Fibroblast of skin of right quadriceps (primary cell): ENCODE measurements at regions not wholly inside any gene's neighbourhood (a gene's known extent, or its start where the extent isn't known, plus 50 kb on each side); places are given as distances from the start of the nearest gene placed in this dataset.
A peak's percentile ranks its signal among the peaks of the same experiment; 100 is the strongest.
"Not testable (repeated sequence)": the region's sequence is repeated elsewhere in the genome, so short reads cannot be mapped to it uniquely, and the experiment has no call there.

Experiments used
- DNase-seq: peaks from one replicate; pipeline ENCODE4 v3.0.0-alpha.2; 2013

- no peak for DNase-seq
These were observed 98.1 kb upstream of the SPOPL start for GRCh38 chr2:138403431-138403927.

- no peak for DNase-seq
These were observed 87.6 kb upstream of the SPOPL start for GRCh38 chr2:138414014-138414413.

- no peak for DNase-seq
These were observed 85.6 kb upstream of the SPOPL start for GRCh38 chr2:138415985-138416384.

DNA sequence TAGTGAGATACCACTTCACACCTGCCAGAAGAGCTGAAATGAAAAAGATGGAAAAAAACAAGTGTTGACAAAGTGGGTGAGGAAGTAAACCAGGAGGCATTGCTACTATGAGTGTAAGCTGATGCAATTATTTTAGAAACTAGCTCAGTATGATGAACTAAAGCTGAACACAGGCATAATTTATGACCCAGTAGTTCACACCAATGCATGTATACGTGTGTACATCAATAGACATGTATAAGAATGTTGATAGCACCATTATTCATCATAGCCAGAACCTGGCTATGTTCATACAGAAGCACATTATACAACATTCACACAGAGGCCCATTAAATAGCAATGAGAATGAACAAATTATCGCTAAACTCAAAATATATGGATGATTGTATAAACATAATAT is 83.1 kb upstream of the SPOPL start:
- DNase-seq, result no peak

- DNase-seq, result peak; percentile 28
These were observed 80.1 kb upstream of the SPOPL start for GRCh38 chr2:138421315-138421970.

- peak; percentile 82 for DNase-seq
These were observed 79.6 kb upstream of the SPOPL start for GRCh38 chr2:138421971-138422335.

GRCh38 chr2:138423198-138423597 is 78.4 kb upstream of the SPOPL start:
- no peak for DNase-seq

DNA sequence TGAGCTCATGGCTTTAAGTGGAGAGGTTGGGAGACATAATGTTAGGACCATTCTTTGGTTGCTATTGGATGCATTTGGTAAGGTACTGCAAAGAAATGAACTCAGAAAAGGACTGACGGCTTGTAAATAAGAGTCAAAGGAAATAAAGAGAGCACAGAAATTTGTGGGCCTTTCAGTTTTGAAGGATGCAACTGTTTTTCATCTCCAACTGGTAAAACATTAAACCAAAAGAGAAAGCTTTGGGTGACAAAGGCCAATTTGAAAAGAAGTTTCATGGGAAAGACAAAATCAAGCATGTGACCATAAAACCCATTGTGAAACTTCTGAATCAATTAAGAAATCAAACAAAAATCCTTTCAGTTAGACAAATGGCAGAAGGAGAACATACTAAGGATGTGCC is 77.8 kb upstream of the SPOPL start:
- no peak for DNase-seq

DNA sequence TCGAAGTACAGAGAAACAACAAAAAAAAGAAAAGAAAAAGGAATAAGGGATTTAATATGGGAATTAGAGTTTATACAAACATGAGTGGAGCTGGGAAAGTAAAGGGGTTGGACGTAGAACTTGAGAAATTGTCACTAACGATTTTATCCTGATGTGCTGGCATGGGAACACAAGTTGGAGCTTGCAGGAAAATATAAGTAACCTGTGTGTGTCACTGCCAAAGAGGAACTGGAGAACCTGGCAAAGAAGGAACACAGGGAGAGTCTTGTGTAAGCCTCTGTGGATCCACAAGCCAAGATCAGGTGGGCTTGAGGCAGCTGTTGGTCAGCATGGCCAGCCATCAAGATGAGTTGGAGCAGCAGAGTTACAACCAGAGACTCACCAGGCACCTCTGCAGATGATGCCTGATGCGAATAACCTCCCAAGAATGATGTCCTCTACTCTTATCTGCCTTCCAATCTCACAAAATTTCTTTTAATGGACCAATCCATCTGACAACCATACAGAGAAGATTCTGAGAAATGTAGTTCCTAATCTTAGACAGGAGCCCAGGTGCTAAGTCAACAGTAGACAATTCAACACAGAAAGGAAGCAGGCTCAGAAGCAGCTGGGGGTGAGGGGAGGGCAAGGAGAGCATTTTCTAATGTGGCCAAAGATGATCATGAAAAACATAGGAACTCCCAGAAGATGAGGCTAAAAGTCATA is 77.0 kb upstream of the SPOPL start:
- DNase-seq, result no peak

GRCh38 chr2:138426116-138426515 is 75.5 kb upstream of the SPOPL start:
- not testable (repeated sequence) for DNase-seq

DNA sequence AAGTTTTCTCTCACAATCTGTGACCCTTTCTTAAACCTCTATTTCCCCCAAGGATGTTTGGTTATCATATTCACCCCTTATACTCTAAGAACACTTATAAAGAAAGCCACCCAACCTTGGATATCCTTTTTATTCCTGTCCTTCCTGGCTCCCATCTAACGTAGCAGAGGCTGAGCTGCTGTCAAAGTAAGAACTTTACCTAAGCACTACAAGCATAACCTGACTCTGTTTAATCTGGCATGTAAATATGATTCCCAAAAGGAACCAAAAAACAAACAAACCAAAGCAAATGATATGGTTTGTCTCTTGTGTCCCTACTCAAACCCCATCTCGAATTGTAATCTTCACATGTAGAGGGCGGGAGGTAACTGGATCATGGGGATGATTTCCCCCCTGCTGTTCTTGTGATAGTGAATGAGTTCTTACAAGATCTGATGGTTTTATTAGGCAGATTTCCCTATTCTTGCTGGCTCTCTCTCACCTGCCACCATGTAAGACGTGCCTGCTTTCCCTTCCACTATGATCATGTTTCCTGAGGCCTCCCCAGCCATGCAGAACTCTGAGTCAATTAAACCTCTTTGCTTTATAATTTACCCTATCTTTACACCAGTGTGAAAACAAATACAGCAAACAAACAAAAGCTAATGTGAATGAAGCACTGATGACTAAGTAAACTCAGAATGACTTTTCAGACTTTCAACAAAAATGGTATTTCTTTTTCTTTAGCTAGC is 72.7 kb upstream of the SPOPL start:
- no peak for DNase-seq

GRCh38 chr2:138430181-138430580 is 71.4 kb upstream of the SPOPL start:
- no peak for DNase-seq

- DNase-seq, result peak; percentile 46
These were observed 68.6 kb upstream of the SPOPL start for GRCh38 chr2:138432971-138433370.

GRCh38 chr2:138433995-138434951 is 67.3 kb upstream of the SPOPL start:
- no peak for DNase-seq

- no peak for DNase-seq
These were observed 65.9 kb upstream of the SPOPL start for GRCh38 chr2:138435701-138436100.

GRCh38 chr2:138439733-138440132 is 61.8 kb upstream of the SPOPL start:
- no peak for DNase-seq

DNA sequence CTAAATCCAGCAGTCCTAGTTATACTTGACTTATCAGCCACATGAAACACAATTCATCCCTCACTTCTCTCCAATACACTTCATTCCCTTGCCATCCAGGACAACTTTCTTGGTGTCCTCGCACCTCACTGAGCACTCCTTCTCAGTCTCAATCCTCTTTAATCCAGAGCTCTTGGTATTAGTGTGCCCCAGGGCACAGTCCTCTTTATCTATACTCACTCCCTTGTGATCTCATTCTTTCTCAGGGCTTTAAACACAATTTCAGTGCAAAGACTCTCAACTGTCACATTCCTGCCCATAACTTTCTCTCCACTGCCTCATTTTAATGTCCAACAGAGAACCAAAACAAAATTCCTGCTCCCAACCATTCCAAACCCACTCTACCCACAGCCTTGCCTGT is 60.8 kb upstream of the SPOPL start:
- DNase-seq, result no peak

- DNase-seq, result no peak
These were observed 59.7 kb upstream of the SPOPL start for GRCh38 chr2:138441916-138442315.

GRCh38 chr2:138444411-138444810 is 57.2 kb upstream of the SPOPL start:
- DNase-seq, result no peak

DNA sequence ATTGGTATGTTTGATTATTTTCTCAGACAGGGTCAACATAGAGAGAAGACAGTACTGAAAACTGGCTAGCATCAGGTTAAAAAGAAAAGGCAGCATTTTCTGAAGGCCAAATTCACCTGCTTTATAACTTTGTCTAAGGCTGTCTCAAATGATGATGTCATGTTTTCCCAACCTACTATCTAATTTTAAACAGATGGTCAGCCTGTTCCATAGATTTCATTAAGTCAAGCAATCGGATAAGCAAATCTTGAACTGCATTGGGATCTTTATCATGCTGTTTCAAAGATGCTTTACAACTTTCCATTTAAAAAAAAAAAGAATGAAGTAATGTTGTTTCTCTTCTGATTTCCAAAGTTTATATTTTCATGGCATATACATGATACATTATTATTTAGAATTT is 56.3 kb upstream of the SPOPL start:
- DNase-seq, result no peak

DNA sequence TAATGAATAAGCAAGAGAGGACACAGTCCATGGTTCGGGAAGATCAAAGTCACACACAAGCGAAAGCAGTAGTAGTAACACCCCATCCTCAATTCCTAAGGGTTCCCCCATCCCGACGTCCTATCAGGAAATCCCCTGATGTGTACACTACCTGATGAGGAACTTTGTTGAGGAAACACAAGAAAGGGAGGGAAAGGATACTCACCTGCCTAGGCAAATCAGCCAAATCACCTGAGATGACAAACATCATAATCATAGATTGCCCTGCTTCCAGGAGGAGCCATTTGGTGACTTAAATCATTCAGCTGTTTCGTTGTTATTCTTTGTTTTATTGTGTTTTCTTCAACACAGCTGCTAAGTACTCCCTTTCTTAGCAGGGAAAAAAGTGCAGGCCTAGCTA is 55.5 kb upstream of the SPOPL start:
- DNase-seq, result no peak

- no peak for DNase-seq
These were observed 53.5 kb upstream of the SPOPL start for GRCh38 chr2:138447889-138448570.
